Heart right ventricle (tissue), 16 donors: ENCODE measurements at regions not wholly inside any gene's neighbourhood (a gene's known extent, or its start where the extent isn't known, plus 50 kb on each side); places are given as distances from the start of the nearest gene placed in this dataset.
A peak's percentile ranks its signal among the peaks of the same experiment; 100 is the strongest.

Experiments used
- ATAC-seq, 8 donors: fragments of 200-7000 bp; cut with Tn5 transposase; one replicate each; pipeline ENCODE4 v1.9.1; 2020; ENCODE audit warnings: mild to moderate bottlenecking in 8 of 8, moderate library complexity in 8 of 8, moderate number of reproducible peaks in 1 of 8
- DNase-seq, 2 donors: peaks; one replicate each; pipeline ENCODE4 v3.0.0-alpha.2; 2020
- H3K27ac ChIP-seq, 10 donors: fragments of 200-600 bp; sonication (generic) in 2 of 10; one replicate each; pipeline versions ENCODE4 v1.5.0 to v1.8.0; 2020 to 2022; ENCODE audit warnings: mild to moderate bottlenecking in 3 of 10
- H3K27me3 ChIP-seq, 7 donors: fragments of 200-600 bp; one replicate each; pipeline ENCODE4 v1.8.0; 2021 to 2022; ENCODE audit warnings: mild to moderate bottlenecking in 2 of 7
- H3K36me3 ChIP-seq, 9 donors: fragments of 200-600 bp; sonication (generic) in 1 of 9; one replicate each; pipeline versions ENCODE4 v1.5.0 to v1.8.0; 2020 to 2022; ENCODE audit warnings: mild to moderate bottlenecking in 2 of 9
- H3K4me1 ChIP-seq, 9 donors: fragments of 200-600 bp; sonication (generic) in 1 of 9; one replicate each; pipeline versions ENCODE4 v1.5.0 to v1.8.0; 2020 to 2022; ENCODE audit warnings: mild to moderate bottlenecking in 4 of 9
- H3K4me3 ChIP-seq, 10 donors: fragments of 200-600 bp; sonication (generic) in 2 of 10; one replicate each; pipeline versions ENCODE4 v1.5.0 to v1.8.0; 2020 to 2022; ENCODE audit warnings: mild to moderate bottlenecking in 7 of 10, moderate library complexity in 2 of 10
- H3K9me3 ChIP-seq, 11 donors: fragments of 200-600 bp in 10 of 11; sonication (generic) in 2 of 11; one replicate each; pipeline versions ENCODE4 v1.5.0 to v1.8.0; 2013 to 2022; ENCODE audit warnings: mild to moderate bottlenecking in 2 of 11, control low read depth in 1 of 11, moderate library complexity in 1 of 11
- CTCF ChIP-seq, 9 donors: fragments of 200-600 bp; sonication (generic) in 2 of 9; IDR thresholded peaks; one replicate each; pipeline versions ENCODE4 v1.5.0 to v1.8.0; 2021 to 2022; ENCODE audit warnings: antibody characterized with exemption in 9 of 9, mild to moderate bottlenecking in 5 of 9, moderate library complexity in 1 of 9
- WGBS, 2 donors: extraction: QIAGEN DNeasy Blood & Tissue Kit; methylation state at CpG; one replicate each; pipeline ENCODE4 v1.1.7; 2013; ENCODE audit warnings: inconsistent platforms in 1 of 2; 5-methylcytosine and 5-hydroxymethylcytosine counted together
- intact Hi-C, 10 donors: fragments of 100-400 bp; cut with DNase I; formaldehyde crosslinking; loops; one replicate each; pipeline versions ENCODE4 v1.11.1 to v1.14.2; 2022
- donor health status: Arrhythmogenic right ventricular cardiomyopathy.
- donor health status: ischemic (EF 13 %, LVEDD 7.1; RV severe dilation, severe dysfunction).
- donor health status: healthy with polysubstance abuse.
- donor health status: DM: no; HTN: yes; CAD: no.
- donor health status: DM: no; HTN: no; CAD: no.
- donor health status: ischemic (EF 25% LVEDD 6.9; RV normal size, moderate dysfunction).
- donor health status: ischemic (EF 25% LVEDD 5.7; RV mildly dilated, moderate dysfunction).
- donor health status: healthy.
- donor health status: DM: yes; HTN: yes; CAD: no.
- donor health status: Ischemic cardiomyopathy.
- donor health status: ischemic (EF 35%, LVEDD 5.7; RV mildly dilated, moderate dysfunction).
- donor health status: nonischemic (EF 11% LVEDD 7.7; RV severe dilation, severe dysfunction).
- donor health status: DM: yes; HTN: yes; CAD: no.
- donor health status: PGD.
- donor health status: ischemic (EF 29% LVEDD 5.4; RV normal size, mild dysfunction).
- donor health status: nonischemic (EF 23%, LVEDD 6.1; RV moderate dilation, normal function).

DNA sequence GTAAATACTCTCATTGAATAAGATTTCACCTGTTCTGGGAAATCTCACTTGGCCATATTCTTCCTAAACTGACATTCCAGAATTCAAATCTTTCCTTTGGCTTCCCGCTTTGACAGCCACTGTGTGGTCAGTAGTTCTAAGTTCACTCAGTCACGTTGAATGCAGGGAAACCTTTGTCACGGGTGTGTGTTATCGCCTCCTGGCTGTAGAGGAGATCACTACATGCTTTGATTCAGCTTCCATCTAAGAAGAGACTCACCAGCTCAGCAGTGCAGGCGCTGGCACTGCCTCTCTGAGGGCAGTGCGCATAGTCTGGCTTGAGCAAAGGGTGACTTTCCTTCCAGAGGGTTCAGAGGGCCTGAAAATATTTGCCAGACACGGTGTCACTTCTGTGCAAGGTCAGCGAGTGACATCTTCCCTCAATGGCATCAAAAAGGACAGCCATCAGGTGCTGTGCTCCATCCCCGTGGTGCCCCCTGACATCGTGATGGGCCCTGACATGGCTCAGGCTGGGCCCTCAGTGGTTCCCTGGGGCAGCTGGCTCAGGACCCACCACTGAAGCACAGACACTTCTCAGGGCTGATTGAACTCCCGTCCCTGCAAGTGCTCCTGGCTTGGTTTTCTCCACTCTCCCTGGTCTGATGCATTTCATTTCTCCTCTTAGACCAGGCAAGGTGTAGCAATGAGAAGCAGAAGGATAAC lies 635.4 kb upstream of the ARGLU1 start:
- DNase-seq (peak in 1 of 2 donors; percentile 15), ATAC-seq (peak; percentile 22 to 64 (median 48))
- WGBS, 2 donors = 58 to 61% methylated on average over 11 of the region's 11 CpGs
- Histone ChIP-seq H3K9me3 (no peaks in the 10 kb centered on the region), H3K27ac (peak overlapping the region; percentile 52 to 90 (median 80)), H3K27me3 (peaks cover 0 to 7% (median 0%) of the 10 kb centered on the region in 7 donors), H3K36me3 (no peaks in the 10 kb centered on the region), H3K4me1 (peaks cover 0 to 57% (median 25%) of the 10 kb centered on the region in 9 donors), H3K4me3 (no peak overlapping the region)
- peak in 8 of 9 donors; percentile 18 to 68 (median 48) for TF ChIP-seq CTCF (IDR thresholded peaks at IDR 0.05)
- intact Hi-C loops = loop anchor here in 1 of 10 donors (5.0 to 10.0 kb wide), 2 partner anchors 286 to 488 kb away; no protein-coding TSS in a partner anchor

GRCh38 chr13:107202371-107203023 lies 634.6 kb upstream of the ARGLU1 start:
- TF ChIP-seq CTCF (IDR thresholded peaks at IDR 0.05) = no peak
- ATAC-seq = peak; percentile 71 to 93 (median 90)
- DNase-seq = peak in 1 of 2 donors; percentile 76
- Histone ChIP-seq H3K36me3 (no peaks in the 10 kb centered on the region), H3K4me3 (no peak overlapping the region), H3K27me3 (peaks cover 0 to 7% (median 0%) of the 10 kb centered on the region in 7 donors), H3K4me1 (peaks cover 0 to 49% (median 22%) of the 10 kb centered on the region in 9 donors), H3K9me3 (no peaks in the 10 kb centered on the region), H3K27ac (peak overlapping the region; percentile 52 to 90 (median 80))
- intact Hi-C loops = loop anchor here in 1 of 10 donors (5.0 to 10.0 kb wide), 2 partner anchors 285 to 488 kb away; no protein-coding TSS in a partner anchor
- WGBS, 2 donors = 32 to 49% methylated on average over 4 of the region's 4 CpGs

GRCh38 chr13:107200491-107200890 lies 632.6 kb upstream of the ARGLU1 start:
- intact Hi-C loops = loop anchor here in 1 of 10 donors (5.0 to 10.0 kb wide), 2 partner anchors 283 to 486 kb away; no protein-coding TSS in a partner anchor
- WGBS, 2 donors = 92 to 98% methylated on average over 6 of the region's 6 CpGs
- peaks cover 0 to 9% (median 0%) of the 10 kb centered on the region in 11 donors for H3K9me3 ChIP-seq

More at GRCh38 chr13:107200491-107200890, 632.6 kb upstream of the ARGLU1 start:
- Histone ChIP-seq H3K4me3 (no peak overlapping the region), H3K27ac (no peak overlapping the region), H3K36me3 (no peaks in the 10 kb centered on the region), H3K4me1 (peaks cover 0 to 33% (median 13%) of the 10 kb centered on the region in 9 donors), H3K27me3 (peaks cover 0 to 7% (median 0%) of the 10 kb centered on the region in 7 donors)
- ATAC-seq (no peak), DNase-seq (no peak)
- no peak for TF ChIP-seq CTCF (IDR thresholded peaks at IDR 0.05)
